ENCODE measurements at regions not wholly inside any gene's neighbourhood (a gene's known extent, or its start where the extent isn't known, plus 50 kb on each side); places are given as distances from the start of the nearest gene placed in this dataset.

GRCh38 chr12:89782807-89783206 is 74.2 kb upstream of the ATP2B1 start:
- H3K27ac ChIP-seq = no peak overlapping the region
- peaks cover 0 to 5% (median 0%) of the 10 kb centered on the region in 4 donors for H3K4me1 ChIP-seq
- H3K9me3 ChIP-seq = peaks cover 6 to 11% (median 10%) of the 10 kb centered on the region in 4 donors
- intact Hi-C loops (cut with DNase I; ENCODE audit: low total_unique reads) = no loop called here
- no peaks in the 10 kb centered on the region for H3K36me3 ChIP-seq
- no peaks in the 10 kb centered on the region for H3K27me3 ChIP-seq
- TF ChIP-seq POLR2AphosphoS5 (IDR thresholded peaks at IDR 0.05) (no peak), POLR2A (IDR thresholded peaks at IDR 0.05) (no peak), EP300 (IDR thresholded peaks at IDR 0.05) (no peak)
- TF ChIP-seq, protein P1, sequence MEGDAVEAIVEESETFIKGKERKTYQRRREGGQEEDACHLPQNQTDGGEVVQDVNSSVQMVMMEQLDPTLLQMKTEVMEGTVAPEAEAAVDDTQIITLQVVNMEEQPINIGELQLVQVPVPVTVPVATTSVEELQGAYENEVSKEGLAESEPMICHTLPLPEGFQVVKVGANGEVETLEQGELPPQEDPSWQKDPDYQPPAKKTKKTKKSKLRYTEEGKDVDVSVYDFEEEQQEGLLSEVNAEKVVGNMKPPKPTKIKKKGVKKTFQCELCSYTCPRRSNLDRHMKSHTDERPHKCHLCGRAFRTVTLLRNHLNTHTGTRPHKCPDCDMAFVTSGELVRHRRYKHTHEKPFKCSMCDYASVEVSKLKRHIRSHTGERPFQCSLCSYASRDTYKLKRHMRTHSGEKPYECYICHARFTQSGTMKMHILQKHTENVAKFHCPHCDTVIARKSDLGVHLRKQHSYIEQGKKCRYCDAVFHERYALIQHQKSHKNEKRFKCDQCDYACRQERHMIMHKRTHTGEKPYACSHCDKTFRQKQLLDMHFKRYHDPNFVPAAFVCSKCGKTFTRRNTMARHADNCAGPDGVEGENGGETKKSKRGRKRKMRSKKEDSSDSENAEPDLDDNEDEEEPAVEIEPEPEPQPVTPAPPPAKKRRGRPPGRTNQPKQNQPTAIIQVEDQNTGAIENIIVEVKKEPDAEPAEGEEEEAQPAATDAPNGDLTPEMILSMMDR (IDR thresholded peaks at IDR 0.05) = no peak
- no peak overlapping the region for H3K4me3 ChIP-seq
- DNase-seq = no peak
- WGBS, 5 donors = 57 to 79% (median 63%) methylated on average over 1 of the region's 1 CpG

- no peak overlapping the region for H3K27ac ChIP-seq
- WGBS, 5 donors = 54 to 72% (median 70%) methylated on average over 2 of the region's 2 CpGs
- no peak overlapping the region for H3K4me3 ChIP-seq
- no peaks in the 10 kb centered on the region for H3K27me3 ChIP-seq
- TF ChIP-seq POLR2AphosphoS5 (IDR thresholded peaks at IDR 0.05) (no peak), POLR2A (IDR thresholded peaks at IDR 0.05) (no peak), EP300 (IDR thresholded peaks at IDR 0.05) (no peak)
- TF ChIP-seq, protein P1 (IDR thresholded peaks at IDR 0.05) = no peak
- H3K4me1 ChIP-seq = peaks cover 0 to 5% (median 0%) of the 10 kb centered on the region in 4 donors
- H3K9me3 ChIP-seq = peaks cover 6 to 11% (median 10%) of the 10 kb centered on the region in 4 donors
- no peaks in the 10 kb centered on the region for H3K36me3 ChIP-seq
- peak in 1 of 2 donors; percentile 25 for DNase-seq
- intact Hi-C loops (cut with DNase I; ENCODE audit: low total_unique reads) = no loop called here
Measured at GRCh38 chr12:89781946-89782550, 73.4 kb upstream of the ATP2B1 start.

DNA sequence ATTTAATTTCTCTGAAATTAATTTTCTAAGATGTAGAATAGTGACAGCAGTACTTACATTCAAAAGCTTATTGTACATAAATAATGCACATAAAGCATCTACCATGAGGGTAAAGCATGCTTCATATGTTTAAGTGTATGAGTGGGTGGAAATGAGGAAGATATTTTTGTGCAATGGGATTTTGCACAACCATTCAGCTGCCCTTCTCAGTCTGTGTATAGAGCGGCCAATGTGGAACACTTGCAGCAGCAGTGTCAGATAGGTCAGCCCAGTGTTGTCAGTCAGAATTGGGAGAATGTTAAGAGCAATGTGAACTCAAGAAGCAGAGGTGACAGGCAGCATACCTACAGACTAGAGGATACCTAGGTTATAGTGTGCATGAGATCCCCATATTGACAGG is 72.5 kb upstream of the ATP2B1 start:
- TF ChIP-seq, protein P1 (IDR thresholded peaks at IDR 0.05) = no peak
- no peak for TF ChIP-seq EP300 (IDR thresholded peaks at IDR 0.05)
- TF ChIP-seq POLR2AphosphoS5 (IDR thresholded peaks at IDR 0.05) = no peak
- no peak for TF ChIP-seq POLR2A (IDR thresholded peaks at IDR 0.05)
- Histone ChIP-seq H3K36me3 (no peaks in the 10 kb centered on the region), H3K27me3 (no peaks in the 10 kb centered on the region), H3K4me3 (no peak overlapping the region), H3K9me3 (peaks cover 2 to 4% (median 3%) of the 10 kb centered on the region in 4 donors), H3K4me1 (peaks cover 0 to 5% (median 0%) of the 10 kb centered on the region in 4 donors), H3K27ac (no peak overlapping the region)
- no peak for DNase-seq
- 88 to 100% (median 96%) methylated on average over 1 of the region's 1 CpG for WGBS, 5 donors
- intact Hi-C loops (cut with DNase I; ENCODE audit: low total_unique reads) = no loop called here

- no peaks in the 10 kb centered on the region for H3K27me3 ChIP-seq
- H3K9me3 ChIP-seq = no peaks in the 10 kb centered on the region
- peaks cover 0 to 5% (median 0%) of the 10 kb centered on the region in 4 donors for H3K4me1 ChIP-seq
- 94 to 100% (median 96%) methylated on average over 1 of the region's 1 CpG for WGBS, 5 donors
- TF ChIP-seq, protein P1 (IDR thresholded peaks at IDR 0.05) = no peak
- TF ChIP-seq POLR2A (IDR thresholded peaks at IDR 0.05) (no peak), EP300 (IDR thresholded peaks at IDR 0.05) (no peak), POLR2AphosphoS5 (IDR thresholded peaks at IDR 0.05) (no peak)
- intact Hi-C loops (cut with DNase I; ENCODE audit: low total_unique reads) = no loop called here
- no peaks in the 10 kb centered on the region for H3K36me3 ChIP-seq
- no peak overlapping the region for H3K27ac ChIP-seq
- DNase-seq = no peak
- H3K4me3 ChIP-seq = no peak overlapping the region
Measured at GRCh38 chr12:89779090-89779489, 70.5 kb upstream of the ATP2B1 start.

Data from stomach (tissue), 8 donors.